Heart right ventricle (tissue), 16 donors: ENCODE measurements at regions not wholly inside any gene's neighbourhood (a gene's known extent, or its start where the extent isn't known, plus 50 kb on each side); places are given as distances from the start of the nearest gene placed in this dataset.

ENCODE experiments used
- ATAC-seq, 8 donors: fragments of 200-7000 bp; cut with Tn5 transposase; one replicate each; pipeline ENCODE4 v1.9.1; 2020; ENCODE audit warnings: mild to moderate bottlenecking in 8 of 8, moderate library complexity in 8 of 8, moderate number of reproducible peaks in 1 of 8
- DNase-seq, 2 donors: peaks; one replicate each; pipeline ENCODE4 v3.0.0-alpha.2; 2020
- H3K27ac ChIP-seq, 10 donors: fragments of 200-600 bp; sonication (generic) in 2 of 10; one replicate each; pipeline versions ENCODE4 v1.5.0 to v1.8.0; 2020 to 2022; ENCODE audit warnings: mild to moderate bottlenecking in 3 of 10
- H3K27me3 ChIP-seq, 7 donors: fragments of 200-600 bp; one replicate each; pipeline ENCODE4 v1.8.0; 2021 to 2022; ENCODE audit warnings: mild to moderate bottlenecking in 2 of 7
- H3K36me3 ChIP-seq, 9 donors: fragments of 200-600 bp; sonication (generic) in 1 of 9; one replicate each; pipeline versions ENCODE4 v1.5.0 to v1.8.0; 2020 to 2022; ENCODE audit warnings: mild to moderate bottlenecking in 2 of 9
- H3K4me1 ChIP-seq, 9 donors: fragments of 200-600 bp; sonication (generic) in 1 of 9; one replicate each; pipeline versions ENCODE4 v1.5.0 to v1.8.0; 2020 to 2022; ENCODE audit warnings: mild to moderate bottlenecking in 4 of 9
- H3K4me3 ChIP-seq, 10 donors: fragments of 200-600 bp; sonication (generic) in 2 of 10; one replicate each; pipeline versions ENCODE4 v1.5.0 to v1.8.0; 2020 to 2022; ENCODE audit warnings: mild to moderate bottlenecking in 7 of 10, moderate library complexity in 2 of 10
- H3K9me3 ChIP-seq, 11 donors: fragments of 200-600 bp in 10 of 11; sonication (generic) in 2 of 11; one replicate each; pipeline versions ENCODE4 v1.5.0 to v1.8.0; 2013 to 2022; ENCODE audit warnings: mild to moderate bottlenecking in 2 of 11, control low read depth in 1 of 11, moderate library complexity in 1 of 11
- CTCF ChIP-seq, 9 donors: fragments of 200-600 bp; sonication (generic) in 2 of 9; IDR thresholded peaks; one replicate each; pipeline versions ENCODE4 v1.5.0 to v1.8.0; 2021 to 2022; ENCODE audit warnings: antibody characterized with exemption in 9 of 9, mild to moderate bottlenecking in 5 of 9, moderate library complexity in 1 of 9
- WGBS, 2 donors: extraction: QIAGEN DNeasy Blood & Tissue Kit; methylation state at CpG; one replicate each; pipeline ENCODE4 v1.1.7; 2013; ENCODE audit warnings: inconsistent platforms in 1 of 2; 5-methylcytosine and 5-hydroxymethylcytosine counted together
- intact Hi-C, 10 donors: fragments of 100-400 bp; cut with DNase I; formaldehyde crosslinking; loops; one replicate each; pipeline versions ENCODE4 v1.11.1 to v1.14.2; 2022
- donor health status: Arrhythmogenic right ventricular cardiomyopathy.
- donor health status: ischemic (EF 13 %, LVEDD 7.1; RV severe dilation, severe dysfunction).
- donor health status: healthy with polysubstance abuse.
- donor health status: DM: no; HTN: yes; CAD: no.
- donor health status: DM: no; HTN: no; CAD: no.
- donor health status: ischemic (EF 25% LVEDD 6.9; RV normal size, moderate dysfunction).
- donor health status: ischemic (EF 25% LVEDD 5.7; RV mildly dilated, moderate dysfunction).
- donor health status: healthy.
- donor health status: DM: yes; HTN: yes; CAD: no.
- donor health status: Ischemic cardiomyopathy.
- donor health status: ischemic (EF 35%, LVEDD 5.7; RV mildly dilated, moderate dysfunction).
- donor health status: nonischemic (EF 11% LVEDD 7.7; RV severe dilation, severe dysfunction).
- donor health status: DM: yes; HTN: yes; CAD: no.
- donor health status: PGD.
- donor health status: ischemic (EF 29% LVEDD 5.4; RV normal size, mild dysfunction).
- donor health status: nonischemic (EF 23%, LVEDD 6.1; RV moderate dilation, normal function).

- DNase-seq (no peak), ATAC-seq (no peak)
- 62 to 67% methylated on average over 2 of the region's 2 CpGs for WGBS, 2 donors
- Histone ChIP-seq H3K27me3 (peaks cover 0 to 5% (median 0%) of the 10 kb centered on the region in 7 donors), H3K27ac (no peak overlapping the region), H3K9me3 (peaks cover 0 to 16% (median 2%) of the 10 kb centered on the region in 11 donors), H3K4me3 (no peak overlapping the region), H3K4me1 (no peaks in the 10 kb centered on the region), H3K36me3 (no peaks in the 10 kb centered on the region)
- intact Hi-C loops = loop anchor here in 1 of 10 donors (10.0 kb wide), 1 partner anchor 72 kb away; no protein-coding TSS in a partner anchor
- TF ChIP-seq CTCF (IDR thresholded peaks at IDR 0.05) = no peak
Measured at GRCh38 chr9:79236466-79236865, 335.3 kb upstream of the TLE4 start.

- intact Hi-C loops = loop anchor here in 1 of 10 donors (10.0 kb wide), 1 partner anchor 73 kb away; no protein-coding TSS in a partner anchor
- no peak for TF ChIP-seq CTCF (IDR thresholded peaks at IDR 0.05)
Measured at GRCh38 chr9:79237861-79238260, 333.9 kb upstream of the TLE4 start.

GRCh38 chr9:79240774-79241173 lies 331.0 kb upstream of the TLE4 start:
- Histone ChIP-seq H3K36me3 (no peaks in the 10 kb centered on the region), H3K4me3 (no peak overlapping the region), H3K4me1 (no peaks in the 10 kb centered on the region), H3K9me3 (no peaks in the 10 kb centered on the region), H3K27ac (no peak overlapping the region), H3K27me3 (peaks cover 0 to 5% (median 0%) of the 10 kb centered on the region in 7 donors)
- TF ChIP-seq CTCF (IDR thresholded peaks at IDR 0.05) = no peak
- intact Hi-C loops = no loop called here
- WGBS, 2 donors = 67 to 81% methylated on average over 3 of the region's 3 CpGs
- DNase-seq (no peak), ATAC-seq (no peak)

More at GRCh38 chr9:79237861-79238260, 333.9 kb upstream of the TLE4 start:
- DNase-seq (no peak), ATAC-seq (no peak)
- no peaks in the 10 kb centered on the region for H3K36me3 ChIP-seq
- peaks cover 0 to 5% (median 0%) of the 10 kb centered on the region in 11 donors for H3K9me3 ChIP-seq
- no peaks in the 10 kb centered on the region for H3K4me1 ChIP-seq
- H3K27me3 ChIP-seq = peaks cover 0 to 5% (median 0%) of the 10 kb centered on the region in 7 donors
- H3K4me3 ChIP-seq = no peak overlapping the region
- 55 to 72% methylated on average over 1 of the region's 1 CpG for WGBS, 2 donors
- no peak overlapping the region for H3K27ac ChIP-seq

- Histone ChIP-seq H3K36me3 (no peaks in the 10 kb centered on the region), H3K27ac (no peak overlapping the region), H3K4me1 (no peaks in the 10 kb centered on the region), H3K9me3 (no peaks in the 10 kb centered on the region), H3K27me3 (peaks cover 0 to 5% (median 0%) of the 10 kb centered on the region in 7 donors), H3K4me3 (no peak overlapping the region)
- 64 to 74% methylated on average over 2 of the region's 2 CpGs for WGBS, 2 donors
- intact Hi-C loops = no loop called here
- no peak for DNase-seq
- TF ChIP-seq CTCF (IDR thresholded peaks at IDR 0.05) = no peak
- ATAC-seq = no peak
Measured at GRCh38 chr9:79242489-79242888, 329.3 kb upstream of the TLE4 start.
